GM12891 (cell line): ENCODE measurements at regions not wholly inside any gene's neighbourhood (a gene's known extent, or its start where the extent isn't known, plus 50 kb on each side); places are given as distances from the start of the nearest gene placed in this dataset.

Source experiments
- POLR2A ChIP-seq: IDR thresholded peaks from 2 replicates; pipeline ENCODE4 v1.6.1; 2011; ENCODE audit warnings: low read depth, low read length, control low read depth
- TAF1 ChIP-seq: IDR thresholded peaks from 2 replicates; pipeline ENCODE4 v1.6.1; 2011; ENCODE audit warnings: low read depth, low read length, control low read depth

DNA sequence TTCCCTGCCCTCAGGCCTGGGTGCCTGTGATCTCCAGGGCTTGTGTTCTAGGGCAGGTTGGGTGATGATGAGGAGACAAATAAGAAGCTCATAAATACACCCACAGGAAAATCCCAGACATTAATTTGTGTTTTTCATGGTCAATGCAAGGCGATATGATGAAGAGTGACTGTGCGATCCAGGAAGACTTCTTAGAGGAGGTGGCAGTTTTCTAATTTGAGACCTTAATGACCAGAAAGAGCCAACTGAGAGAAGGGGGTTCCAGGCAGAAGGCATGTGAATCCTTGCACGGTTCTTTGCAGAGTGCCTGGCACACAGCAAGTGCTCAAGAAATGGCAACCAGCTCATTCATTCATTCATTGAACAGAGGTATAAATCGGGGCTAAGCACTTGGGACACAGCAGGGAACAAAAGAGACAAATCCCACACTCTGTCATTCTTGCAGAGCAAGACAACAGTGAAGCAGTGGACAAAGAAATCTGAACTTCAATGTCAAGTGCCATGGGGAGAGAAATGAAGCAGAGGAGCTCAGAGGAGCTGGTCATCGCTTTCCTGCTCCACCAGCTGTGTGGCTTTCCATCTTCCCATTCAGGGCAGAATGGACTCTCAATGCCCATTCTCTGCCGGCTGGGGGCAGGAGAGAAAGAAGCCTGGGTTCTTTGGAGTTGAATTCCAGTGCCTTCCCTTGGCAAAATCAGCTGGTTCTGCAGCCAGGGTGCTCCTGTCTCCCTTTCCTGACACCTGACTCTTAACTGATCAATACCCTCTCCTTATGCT, 128.3 kb downstream of the AACS start:
- TF ChIP-seq POLR2A, result no peak
- no peak for TF ChIP-seq TAF1
